ENCODE measurements at regions not wholly inside any gene's neighbourhood (a gene's known extent, or its start where the extent isn't known, plus 50 kb on each side); places are given as distances from the start of the nearest gene placed in this dataset.
A peak's percentile ranks its signal among the peaks of the same experiment; 100 is the strongest.

DNA sequence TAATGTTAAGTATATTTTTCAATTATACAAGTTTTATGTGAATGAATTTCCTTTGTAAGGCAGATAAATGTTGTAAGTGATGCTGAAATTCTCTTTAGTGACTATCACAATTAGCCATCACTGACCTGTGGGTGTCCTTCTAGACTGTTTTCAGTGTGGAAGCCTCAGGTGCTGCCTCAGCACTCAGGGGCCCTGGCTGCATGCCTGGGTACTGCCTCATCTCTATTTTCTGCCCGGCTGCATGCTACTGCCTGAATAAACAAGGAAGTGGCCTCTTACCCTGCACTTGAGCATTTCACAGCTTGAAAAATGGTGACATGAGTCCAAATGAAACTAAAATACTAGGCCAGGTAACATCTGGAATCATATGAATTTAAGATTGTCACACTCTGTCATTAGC lies 787.6 kb upstream of the SALL3 start:
- DNase-seq (ENCODE audit: low spot score): no peak

More for the DNA sequence above, 787.6 kb upstream of the SALL3 start:
- ATAC-seq: peak; percentile 31; the same call in 1 of the 3 replicates
- intact Hi-C loops (cut with micrococcal nuclease; ENCODE audit: unreplicated experiment) (no loop called here), in situ Hi-C loops (cut with HindIII; ENCODE audit: extremely low pct_ligation_motif_present, low pct_unique_long_range_greater_than_20kb) (no loop called here)
- Histone ChIP-seq H3K4me1 (ENCODE audit: insufficient read depth, low read length) (no peaks in the 10 kb centered on the region), H3K79me2 (ENCODE audit: insufficient read depth, low read length) (no peaks in the 10 kb centered on the region), H3K4me2 (ENCODE audit: low read depth, low read length) (no peak overlapping the region), H3K27ac (ENCODE audit: extremely low read length, insufficient read depth, low read length) (no peak overlapping the region), H3K9me3 (ENCODE audit: low read length) (no peaks in the 10 kb centered on the region), H3K27me3 (ENCODE audit: control insufficient read depth in 1 of 2, insufficient read depth in 2 of 2, low read length in 2 of 2) (no peaks in the 10 kb centered on the region; a peak in 3 of 5 replicates), H3K9ac (ENCODE audit: insufficient read depth, low read depth, low read length) (no peak overlapping the region), H2AFZ (ENCODE audit: low read length) (no peak overlapping the region), H3K36me3 (replicated peaks in 1 of 2; ENCODE audit: control insufficient read depth in 1 of 2, insufficient read depth in 2 of 2, low read length in 2 of 2) (no peaks in the 10 kb centered on the region), H3K4me3 (replicated peaks in 1 of 3; ENCODE audit: insufficient read depth in 1 of 3, low read depth in 2 of 3, low read length in 3 of 3) (no peak overlapping the region), H4K20me1 (ENCODE audit: insufficient read depth, low read length) (no peaks in the 10 kb centered on the region)
- TF ChIP-seq ZNF605 (CRISPR knock-in tag; IDR thresholded peaks at IDR 0.05) (no peak), FOXC1 (CRISPR knock-in tag; IDR thresholded peaks at IDR 0.05; ENCODE audit: borderline replicate concordance) (no peak), SYNCRIP (IDR thresholded peaks at IDR 0.05; ENCODE audit: insufficient read depth, low read depth, low read length) (no peak), CHD4 (IDR thresholded peaks at IDR 0.05; ENCODE audit: borderline replicate concordance, low read length) (no peak), XBP1 (CRISPR knock-in tag; IDR thresholded peaks at IDR 0.05) (no peak), ZFYVE20 (CRISPR knock-in tag; IDR thresholded peaks at IDR 0.05; ENCODE audit: borderline replicate concordance, low read depth) (no peak), PHF21A (CRISPR knock-in tag; IDR thresholded peaks at IDR 0.05) (no peak), MYNN (CRISPR knock-in tag; IDR thresholded peaks at IDR 0.05; ENCODE audit: low read depth) (no peak), HCFC1 (IDR thresholded peaks at IDR 0.05; ENCODE audit: low read depth, low read length) (no peak), ZNF839 (CRISPR knock-in tag; IDR thresholded peaks at IDR 0.05; ENCODE audit: borderline replicate concordance) (no peak)
- TF ChIP-seq, protein P1, sequence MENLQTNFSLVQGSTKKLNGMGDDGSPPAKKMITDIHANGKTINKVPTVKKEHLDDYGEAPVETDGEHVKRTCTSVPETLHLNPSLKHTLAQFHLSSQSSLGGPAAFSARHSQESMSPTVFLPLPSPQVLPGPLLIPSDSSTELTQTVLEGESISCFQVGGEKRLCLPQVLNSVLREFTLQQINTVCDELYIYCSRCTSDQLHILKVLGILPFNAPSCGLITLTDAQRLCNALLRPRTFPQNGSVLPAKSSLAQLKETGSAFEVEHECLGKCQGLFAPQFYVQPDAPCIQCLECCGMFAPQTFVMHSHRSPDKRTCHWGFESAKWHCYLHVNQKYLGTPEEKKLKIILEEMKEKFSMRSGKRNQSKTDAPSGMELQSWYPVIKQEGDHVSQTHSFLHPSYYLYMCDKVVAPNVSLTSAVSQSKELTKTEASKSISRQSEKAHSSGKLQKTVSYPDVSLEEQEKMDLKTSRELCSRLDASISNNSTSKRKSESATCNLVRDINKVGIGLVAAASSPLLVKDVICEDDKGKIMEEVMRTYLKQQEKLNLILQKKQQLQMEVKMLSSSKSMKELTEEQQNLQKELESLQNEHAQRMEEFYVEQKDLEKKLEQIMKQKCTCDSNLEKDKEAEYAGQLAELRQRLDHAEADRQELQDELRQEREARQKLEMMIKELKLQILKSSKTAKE (CRISPR knock-in tag; IDR thresholded peaks at IDR 0.05; ENCODE audit: borderline replicate concordance): no peak
- TF ChIP-seq, protein P2, sequence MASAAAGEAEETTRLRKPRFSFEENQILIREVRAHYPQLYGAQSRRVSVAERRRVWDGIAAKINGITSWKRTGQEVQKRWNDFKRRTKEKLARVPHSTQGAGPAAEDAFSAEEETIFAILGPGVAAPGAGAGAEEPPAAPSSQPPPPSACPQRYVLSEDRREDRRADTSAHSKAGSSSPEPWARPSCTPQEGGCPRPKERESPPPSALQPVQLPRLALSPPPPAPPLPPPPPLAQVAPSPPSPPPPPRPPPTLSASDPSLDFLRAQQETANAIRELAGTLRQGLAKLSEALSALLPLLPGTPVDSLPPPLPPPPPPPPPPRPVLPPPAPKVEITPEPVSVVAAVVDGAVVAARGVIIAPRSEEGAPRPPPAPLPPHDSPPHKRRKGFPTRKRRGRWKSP (CRISPR knock-in tag; IDR thresholded peaks at IDR 0.05): no peak
- ChIA-PET POLR2A (no interaction called here), CTCF (ENCODE audit: low intra/inter-chr PET ratio, low total read pairs) (no interaction called here)
- no TSS peak for BruUV-seq (replicated peaks)
- FAIRE-seq: no peak
- WGBS (ENCODE audit: low lambda C conversion rate): 0% methylated on average over 1 of the region's 1 CpG

Measured in HepG2 (cell line).